MCF 10A (cell line): ENCODE measurements at regions not wholly inside any gene's neighbourhood (a gene's known extent, or its start where the extent isn't known, plus 50 kb on each side); places are given as distances from the start of the nearest gene placed in this dataset.
"Not testable (repeated sequence)": the region's sequence is repeated elsewhere in the genome, so short reads cannot be mapped to it uniquely, and the experiment has no call there.

ENCODE experiments used
- BruUV-seq: library from RNA; stranded (reverse); fragments of 400-500 nt; replicated peaks from 2 replicates; lab custom pipeline; 2021; lab: Mats Ljungman, UMichigan
- CTCF ChIA-PET: fragments of 300-600 bp; sonication (Branson Sonifier 250); formaldehyde crosslinking; extraction: SDS; loops from one replicate; lab custom pipeline; 2021; ENCODE audit warnings: antibody characterized with exemption, inconsistent platforms; lab: Yijun Ruan, JAX
- POLR2A ChIA-PET: fragments of 300-600, 350-650 bp; sonication (Branson Sonifier 250); formaldehyde crosslinking; extraction: SDS; loops from one replicate; lab custom pipeline; 2020; ENCODE audit warnings: antibody characterized with exemption, inconsistent platforms; lab: Yijun Ruan, JAX
- DNase-seq: peaks from one replicate; pipeline ENCODE4 v3.0.0-alpha.2; 2018; ENCODE audit not compliant: unreplicated experiment
- H3K27ac Mint-ChIP-seq: one replicate; pipeline ENCODE4 v1.8.0; 2022; ENCODE audit warnings: mild to moderate bottlenecking, low read depth, mixed read lengths; ENCODE audit not compliant: unreplicated experiment
- H3K27me3 Mint-ChIP-seq: one replicate; pipeline ENCODE4 v1.8.0; 2022; ENCODE audit warnings: mixed read lengths; ENCODE audit not compliant: insufficient read depth, unreplicated experiment
- H3K36me3 Mint-ChIP-seq: one replicate; pipeline ENCODE4 v1.8.0; 2022; ENCODE audit warnings: mild to moderate bottlenecking, moderate library complexity, mixed read lengths; ENCODE audit not compliant: insufficient read depth, unreplicated experiment
- H3K4me1 Mint-ChIP-seq: one replicate; pipeline ENCODE4 v1.8.0; 2022; ENCODE audit warnings: mixed read lengths; ENCODE audit not compliant: insufficient read depth, unreplicated experiment
- H3K4me3 Mint-ChIP-seq: one replicate; pipeline ENCODE4 v1.8.0; 2022; ENCODE audit warnings: mild to moderate bottlenecking, moderate library complexity, mixed read lengths; ENCODE audit not compliant: unreplicated experiment
- H3K9me3 Mint-ChIP-seq: one replicate; pipeline ENCODE4 v1.8.0; 2022; ENCODE audit warnings: mixed read lengths; ENCODE audit not compliant: unreplicated experiment
- CTCF ChIP-seq: fragments of 200-600 bp; IDR thresholded peaks from one replicate; pipeline ENCODE4 v1.8.0; 2022; ENCODE audit warnings: antibody characterized with exemption, mild to moderate bottlenecking; ENCODE audit not compliant: unreplicated experiment
- intact Hi-C: fragments of 100-400 bp; cut with micrococcal nuclease; formaldehyde crosslinking; loops from 2 replicates; pipeline ENCODE4 v1.14.1; 2022

GRCh38 chr14:106348873-106349540, 822.6 kb downstream of the TMEM121 start:
- peak; percentile 38 for DNase-seq
- POLR2A ChIA-PET, BruUV-seq, intact Hi-C loops, CTCF ChIA-PET, H3K4me1 Mint-ChIP-seq, H3K36me3 Mint-ChIP-seq, H3K9me3 Mint-ChIP-seq, H3K4me3 Mint-ChIP-seq, H3K27ac Mint-ChIP-seq: not testable (repeated sequence)
- TF ChIP-seq CTCF = peak; percentile 69
- H3K27me3 Mint-ChIP-seq = peaks cover 79% of the 10 kb centered on the region

GRCh38 chr14:106349678-106350457, 823.5 kb downstream of the TMEM121 start:
- H3K9me3 Mint-ChIP-seq, CTCF ChIA-PET: not testable (repeated sequence)

DNA sequence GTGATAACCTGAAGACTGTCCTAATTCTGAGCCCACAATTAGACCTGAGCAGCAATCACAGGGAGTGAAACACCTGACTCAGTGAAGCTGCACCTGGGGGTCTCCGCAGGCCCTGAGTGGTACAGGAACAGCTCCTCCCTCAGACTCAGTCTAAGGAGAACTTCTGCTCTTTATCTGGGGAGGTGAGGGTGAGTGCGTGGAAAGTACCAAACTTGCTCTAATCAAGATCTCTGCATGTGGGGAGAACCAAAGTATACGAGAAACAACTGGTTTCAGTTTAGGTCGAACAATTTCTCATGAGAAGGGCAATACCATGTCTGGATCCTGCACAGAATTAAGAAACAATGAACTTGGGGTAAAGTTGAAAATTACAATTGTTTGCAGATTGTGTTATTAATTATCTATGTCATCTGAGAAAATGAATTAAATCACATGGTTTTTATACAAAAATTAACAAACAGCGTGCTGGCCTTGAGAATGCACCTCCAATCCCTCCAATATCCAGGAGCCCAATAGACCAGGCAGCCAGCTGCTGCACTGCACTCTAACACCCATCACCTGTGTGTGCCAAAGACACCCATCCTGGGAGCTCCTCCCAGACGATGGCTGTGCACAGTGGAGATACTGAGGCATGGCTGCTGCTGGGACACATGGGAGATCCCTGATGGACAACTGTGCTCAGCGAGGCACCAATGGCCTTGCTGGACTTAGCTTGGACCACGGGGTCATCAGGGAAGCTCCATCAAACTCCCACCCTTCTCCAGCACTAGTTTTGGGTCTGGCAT, 828.8 kb downstream of the TMEM121 start:
- peaks cover 55% of the 10 kb centered on the region for H3K27me3 Mint-ChIP-seq
- H3K27ac Mint-ChIP-seq, H3K9me3 Mint-ChIP-seq, H3K4me1 Mint-ChIP-seq, intact Hi-C loops, BruUV-seq, DNase-seq, POLR2A ChIA-PET, H3K36me3 Mint-ChIP-seq, H3K4me3 Mint-ChIP-seq: not testable (repeated sequence)
- CTCF ChIA-PET = interaction anchor here (0.6 kb wide), 1 partner anchor 817 kb away, joined by 4 read pairs; no protein-coding TSS in a partner anchor

More at GRCh38 chr14:106349678-106350457, 823.5 kb downstream of the TMEM121 start:
- H3K27ac Mint-ChIP-seq, BruUV-seq, DNase-seq, H3K4me1 Mint-ChIP-seq, H3K4me3 Mint-ChIP-seq, H3K36me3 Mint-ChIP-seq, POLR2A ChIA-PET: not testable (repeated sequence)
- intact Hi-C loops = loop anchor here (2.0 kb wide), 1 partner anchor 25 kb away; no protein-coding TSS in a partner anchor
- H3K27me3 Mint-ChIP-seq = peaks cover 80% of the 10 kb centered on the region

GRCh38 chr14:106355881-106356642, 829.7 kb downstream of the TMEM121 start:
- H3K27me3 Mint-ChIP-seq = peaks cover 53% of the 10 kb centered on the region
- H3K27ac Mint-ChIP-seq, POLR2A ChIA-PET, H3K4me3 Mint-ChIP-seq, DNase-seq, BruUV-seq, H3K36me3 Mint-ChIP-seq, H3K4me1 Mint-ChIP-seq, intact Hi-C loops, CTCF ChIA-PET, H3K9me3 Mint-ChIP-seq: not testable (repeated sequence)

GRCh38 chr14:106356643-106356930, 830.2 kb downstream of the TMEM121 start:
- peaks cover 53% of the 10 kb centered on the region for H3K27me3 Mint-ChIP-seq
- not testable (repeated sequence) for H3K9me3 Mint-ChIP-seq

GRCh38 chr14:106359157-106359887, 832.9 kb downstream of the TMEM121 start:
- DNase-seq, BruUV-seq, CTCF ChIA-PET, H3K27ac Mint-ChIP-seq, H3K4me1 Mint-ChIP-seq, H3K36me3 Mint-ChIP-seq, H3K4me3 Mint-ChIP-seq, POLR2A ChIA-PET, H3K9me3 Mint-ChIP-seq, intact Hi-C loops: not testable (repeated sequence)
- H3K27me3 Mint-ChIP-seq = peaks cover 35% of the 10 kb centered on the region

More at GRCh38 chr14:106356643-106356930, 830.2 kb downstream of the TMEM121 start:
- intact Hi-C loops, DNase-seq, H3K36me3 Mint-ChIP-seq, H3K4me1 Mint-ChIP-seq, POLR2A ChIA-PET, CTCF ChIA-PET, H3K4me3 Mint-ChIP-seq, BruUV-seq, H3K27ac Mint-ChIP-seq: not testable (repeated sequence)

DNA sequence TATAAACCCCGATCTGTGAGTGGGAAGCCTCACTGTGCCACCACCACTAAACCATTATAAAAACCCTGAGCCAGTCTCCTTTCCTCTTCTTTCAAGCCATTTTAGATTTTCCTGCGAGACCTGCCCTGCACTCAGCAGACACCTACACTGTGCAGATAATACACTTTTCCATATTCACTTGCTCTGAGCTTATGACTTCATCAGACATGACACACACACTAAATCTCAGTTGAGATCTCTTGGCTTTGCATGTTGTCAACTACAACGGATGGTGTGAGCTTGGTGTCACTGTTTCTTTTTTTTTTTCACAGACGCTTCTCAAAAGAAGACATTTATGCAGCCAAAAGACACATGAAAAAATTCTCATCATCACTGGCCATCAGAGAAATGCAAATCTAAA, 839.0 kb downstream of the TMEM121 start:
- H3K4me1 Mint-ChIP-seq, BruUV-seq, H3K36me3 Mint-ChIP-seq, POLR2A ChIA-PET, CTCF ChIA-PET, DNase-seq, intact Hi-C loops, H3K4me3 Mint-ChIP-seq, H3K27ac Mint-ChIP-seq, H3K9me3 Mint-ChIP-seq: not testable (repeated sequence)
- peaks cover 55% of the 10 kb centered on the region for H3K27me3 Mint-ChIP-seq
